ENCODE measurements at regions not wholly inside any gene's neighbourhood (a gene's known extent, or its start where the extent isn't known, plus 50 kb on each side); places are given as distances from the start of the nearest gene placed in this dataset.

DNA sequence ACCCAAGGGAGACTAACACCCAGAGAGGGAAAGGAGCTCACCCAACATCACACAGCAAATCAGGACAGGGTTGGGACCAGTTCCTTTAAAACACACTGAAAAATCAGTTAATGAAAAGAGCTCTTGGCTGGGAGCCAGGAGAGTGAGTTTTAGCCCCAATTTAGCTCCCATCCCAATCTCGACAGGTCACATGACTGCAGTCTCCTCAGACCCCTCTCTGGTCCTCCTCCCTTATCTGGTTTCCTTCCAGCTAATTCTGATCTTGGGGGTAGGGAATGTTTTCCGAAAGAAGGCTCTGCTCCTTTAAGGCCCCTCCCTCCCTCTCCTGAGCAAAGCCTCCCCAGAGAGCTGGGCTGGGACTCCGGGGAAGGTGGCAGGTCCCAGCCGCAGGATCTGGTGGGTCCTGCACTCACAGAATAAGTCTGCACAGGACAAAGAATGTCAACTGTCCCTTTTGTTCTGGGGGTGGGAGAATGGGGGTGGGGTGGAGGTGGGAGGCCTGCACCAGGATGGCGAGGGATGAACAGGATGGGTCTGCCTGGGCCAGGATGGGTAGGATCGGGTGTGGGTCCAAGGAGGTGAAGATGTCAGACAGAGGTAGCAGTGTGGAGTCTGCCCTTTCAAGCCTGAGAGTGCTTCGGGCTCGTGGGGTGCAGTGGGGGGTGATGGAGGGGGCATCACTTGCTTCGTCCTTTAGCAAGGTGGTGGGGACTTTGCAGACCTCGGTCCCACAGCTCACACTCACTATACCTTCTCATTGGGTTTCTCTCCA, 57.3 kb upstream of the SSBP3 start:
- TF ChIP-seq, protein P1, sequence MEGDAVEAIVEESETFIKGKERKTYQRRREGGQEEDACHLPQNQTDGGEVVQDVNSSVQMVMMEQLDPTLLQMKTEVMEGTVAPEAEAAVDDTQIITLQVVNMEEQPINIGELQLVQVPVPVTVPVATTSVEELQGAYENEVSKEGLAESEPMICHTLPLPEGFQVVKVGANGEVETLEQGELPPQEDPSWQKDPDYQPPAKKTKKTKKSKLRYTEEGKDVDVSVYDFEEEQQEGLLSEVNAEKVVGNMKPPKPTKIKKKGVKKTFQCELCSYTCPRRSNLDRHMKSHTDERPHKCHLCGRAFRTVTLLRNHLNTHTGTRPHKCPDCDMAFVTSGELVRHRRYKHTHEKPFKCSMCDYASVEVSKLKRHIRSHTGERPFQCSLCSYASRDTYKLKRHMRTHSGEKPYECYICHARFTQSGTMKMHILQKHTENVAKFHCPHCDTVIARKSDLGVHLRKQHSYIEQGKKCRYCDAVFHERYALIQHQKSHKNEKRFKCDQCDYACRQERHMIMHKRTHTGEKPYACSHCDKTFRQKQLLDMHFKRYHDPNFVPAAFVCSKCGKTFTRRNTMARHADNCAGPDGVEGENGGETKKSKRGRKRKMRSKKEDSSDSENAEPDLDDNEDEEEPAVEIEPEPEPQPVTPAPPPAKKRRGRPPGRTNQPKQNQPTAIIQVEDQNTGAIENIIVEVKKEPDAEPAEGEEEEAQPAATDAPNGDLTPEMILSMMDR (IDR thresholded peaks at IDR 0.05; ENCODE audit: insufficient read depth, low read length, poor library complexity, severe bottlenecking) = no peak
- no peaks in the 10 kb centered on the region for H3K36me3 ChIP-seq (ENCODE audit: control insufficient read depth, insufficient read depth, low read length)
- no peak for DNase-seq (ENCODE audit: low read depth)
- no peak overlapping the region for H3K4me3 ChIP-seq (ENCODE audit: low read depth, low read length)
- H3K27me3 ChIP-seq (ENCODE audit: control insufficient read depth, insufficient read depth, low read length) = peaks cover 2% of the 10 kb centered on the region

DNA sequence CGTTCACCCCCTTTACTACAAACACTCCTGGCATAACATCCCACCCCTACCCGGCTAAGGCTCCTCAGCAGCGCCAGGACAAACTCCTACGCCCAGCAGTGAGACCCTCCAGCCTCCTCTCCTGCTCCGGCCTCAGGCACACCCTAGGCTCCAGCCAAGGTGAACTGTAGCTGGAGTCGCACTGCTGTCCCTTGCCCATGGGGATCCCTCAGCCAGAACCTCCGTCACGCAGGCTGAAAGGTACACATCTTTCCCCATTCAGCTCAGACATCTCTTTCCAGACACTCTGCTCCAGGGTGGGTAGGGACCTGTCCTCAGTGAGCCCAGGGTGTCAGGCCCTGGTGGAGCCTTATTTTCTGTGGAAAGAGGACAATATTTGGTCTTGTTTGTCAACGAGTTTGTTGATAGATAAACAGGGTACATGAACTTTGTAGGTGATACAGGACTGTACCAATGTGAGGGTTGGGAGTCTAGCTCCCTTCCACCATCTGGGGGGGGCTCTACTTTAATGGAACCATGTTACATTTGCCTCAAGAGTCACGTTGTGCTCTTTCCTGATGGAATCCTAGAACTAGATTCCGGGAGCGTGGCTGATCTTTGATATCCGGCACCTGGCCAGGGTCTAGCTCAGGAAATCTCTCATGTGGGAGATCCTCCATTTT, 56.5 kb upstream of the SSBP3 start:
- DNase-seq (ENCODE audit: low read depth) = no peak
- TF ChIP-seq, protein P1 (IDR thresholded peaks at IDR 0.05; ENCODE audit: insufficient read depth, low read length, poor library complexity, severe bottlenecking) = no peak

DNA sequence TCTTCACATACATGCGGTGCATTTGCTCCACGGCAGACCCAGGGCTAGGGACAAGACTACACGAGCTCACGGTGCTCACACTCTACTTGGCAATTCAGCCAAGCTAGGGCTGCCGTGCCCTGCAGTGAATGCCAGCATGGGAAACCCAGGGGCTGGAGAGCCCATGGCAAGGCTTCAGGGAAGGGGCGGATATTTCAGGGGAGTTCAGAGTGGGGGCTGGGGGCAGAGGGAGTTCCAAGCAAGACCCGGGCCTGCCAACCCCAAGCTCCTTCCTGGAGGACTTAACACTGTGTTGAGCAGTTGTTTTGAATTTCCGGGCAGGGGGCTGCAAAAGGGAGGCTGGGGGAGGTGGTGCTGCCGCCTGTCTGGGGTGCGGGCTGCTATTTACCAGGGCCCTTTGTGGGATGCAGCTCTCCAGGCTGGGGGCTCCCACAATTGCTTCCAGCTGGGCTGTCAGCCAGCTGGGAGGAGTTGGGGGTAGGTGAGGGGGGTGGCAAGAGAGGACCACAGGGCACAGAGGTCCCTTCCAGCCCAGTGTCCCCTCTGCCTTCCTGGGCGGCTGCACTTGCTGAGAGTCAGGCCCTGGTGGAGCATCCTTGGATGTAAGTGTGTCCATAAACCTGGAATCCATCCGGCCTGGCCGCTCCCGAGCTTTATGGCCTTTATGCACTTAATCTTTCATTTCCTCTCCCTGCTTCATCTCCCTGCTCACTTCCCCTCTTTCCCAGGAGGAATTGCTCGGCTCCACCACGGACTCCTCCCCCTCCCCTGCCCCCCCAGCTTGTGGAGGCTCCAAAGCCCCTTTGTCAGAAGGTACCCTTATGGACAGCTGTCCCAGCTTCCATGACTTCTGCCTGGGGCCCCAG, 55.8 kb upstream of the SSBP3 start:
- Histone ChIP-seq H3K36me3 (ENCODE audit: control insufficient read depth, insufficient read depth, low read length) (no peaks in the 10 kb centered on the region), H3K4me3 (ENCODE audit: low read depth, low read length) (no peak overlapping the region), H3K27me3 (ENCODE audit: control insufficient read depth, insufficient read depth, low read length) (peaks cover 2% of the 10 kb centered on the region)
- DNase-seq (ENCODE audit: low read depth) = no peak
- TF ChIP-seq, protein P1 (IDR thresholded peaks at IDR 0.05; ENCODE audit: insufficient read depth, low read length, poor library complexity, severe bottlenecking) = no peak

More for the DNA sequence above, 56.5 kb upstream of the SSBP3 start:
- Histone ChIP-seq H3K4me3 (ENCODE audit: low read depth, low read length) (no peak overlapping the region), H3K27me3 (ENCODE audit: control insufficient read depth, insufficient read depth, low read length) (peaks cover 2% of the 10 kb centered on the region), H3K36me3 (ENCODE audit: control insufficient read depth, insufficient read depth, low read length) (no peaks in the 10 kb centered on the region)

DNA sequence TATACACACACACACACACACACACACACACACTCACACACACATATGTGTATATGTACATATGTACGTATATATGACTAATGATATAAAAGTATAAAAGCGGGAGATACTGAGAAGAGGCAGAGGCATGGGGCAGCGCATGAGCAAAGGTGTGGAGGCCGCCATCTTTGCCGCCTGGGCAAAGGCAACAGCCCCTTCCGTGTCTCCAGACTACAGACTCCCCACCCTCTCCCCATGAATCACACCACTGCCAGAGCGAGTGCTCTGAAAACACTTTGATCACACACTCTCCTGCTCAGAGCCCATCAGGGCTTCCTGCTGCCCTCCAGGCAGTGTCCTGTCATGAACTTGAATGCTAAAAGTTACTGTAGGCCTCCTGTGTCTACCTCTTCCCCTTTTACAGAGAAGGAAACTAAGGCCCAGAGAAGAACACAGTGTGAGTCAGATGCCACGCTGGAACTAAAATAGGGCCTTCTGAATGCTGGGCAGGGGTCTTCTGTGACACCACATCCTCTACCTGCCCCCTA, 54.7 kb upstream of the SSBP3 start:
- Histone ChIP-seq H3K36me3 (ENCODE audit: control insufficient read depth, insufficient read depth, low read length) (no peaks in the 10 kb centered on the region), H3K4me3 (ENCODE audit: low read depth, low read length) (no peak overlapping the region), H3K27me3 (ENCODE audit: control insufficient read depth, insufficient read depth, low read length) (peaks cover 2% of the 10 kb centered on the region)
- DNase-seq (ENCODE audit: low read depth) = no peak
- TF ChIP-seq, protein P1 (IDR thresholded peaks at IDR 0.05; ENCODE audit: insufficient read depth, low read length, poor library complexity, severe bottlenecking) = no peak

DNA sequence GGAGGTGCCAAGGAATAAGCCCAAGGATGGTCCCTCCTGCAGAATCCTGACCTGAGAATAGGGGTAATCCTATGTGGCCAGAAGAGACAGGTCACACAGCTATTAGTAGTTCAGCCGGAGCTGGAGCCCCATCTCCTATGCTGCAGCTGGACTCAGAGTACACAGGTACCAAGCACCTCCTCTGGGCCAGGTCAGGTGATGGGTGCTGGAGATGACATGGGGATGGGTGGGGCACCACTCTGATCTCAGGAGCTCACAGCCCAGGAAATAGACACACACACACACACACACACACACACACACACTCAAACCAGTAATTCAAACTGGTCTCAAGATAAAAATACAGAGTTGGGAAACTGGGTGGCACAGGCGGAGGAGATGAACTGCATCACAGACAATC, 54.2 kb upstream of the SSBP3 start:
- DNase-seq (ENCODE audit: low read depth) = no peak
- TF ChIP-seq, protein P1 (IDR thresholded peaks at IDR 0.05; ENCODE audit: insufficient read depth, low read length, poor library complexity, severe bottlenecking) = no peak
- H3K36me3 ChIP-seq (ENCODE audit: control insufficient read depth, insufficient read depth, low read length) = no peaks in the 10 kb centered on the region
- peaks cover 2% of the 10 kb centered on the region for H3K27me3 ChIP-seq (ENCODE audit: control insufficient read depth, insufficient read depth, low read length)
- H3K4me3 ChIP-seq (ENCODE audit: low read depth, low read length) = no peak overlapping the region

Measured in kidney epithelial cell (primary cell).